H9 (cell line): ENCODE measurements at regions not wholly inside any gene's neighbourhood (a gene's known extent, or its start where the extent isn't known, plus 50 kb on each side); places are given as distances from the start of the nearest gene placed in this dataset.

ENCODE experiments used
- DNase-seq: peaks from one replicate; pipeline ENCODE4 v3.0.0-alpha.2; 2017
- H2AFZ ChIP-seq: one replicate; pipeline ENCODE4 v1.6.1; 2013; ENCODE audit warnings: mild to moderate bottlenecking, low read length, control low read depth, moderate library complexity
- H2AK5ac ChIP-seq: 2 replicates; pipeline ENCODE4 v1.6.1; 2013; ENCODE audit warnings: low read length, control low read depth, mixed read lengths; ENCODE audit not compliant: insufficient read length
- H2BK120ac ChIP-seq: one replicate; pipeline ENCODE4 v1.6.1; 2013; ENCODE audit warnings: low read depth, mild to moderate bottlenecking, low read length, control low read depth, inconsistent platforms; ENCODE audit not compliant: poor library complexity, severe bottlenecking
- H2BK12ac ChIP-seq: 2 replicates; pipeline ENCODE4 v1.6.1; 2013; ENCODE audit warnings: low read length, control low read depth, mixed read lengths, low read depth; ENCODE audit not compliant: insufficient read length
- H2BK15ac ChIP-seq: 2 replicates; pipeline ENCODE4 v1.6.1; 2013; ENCODE audit warnings: low read depth, low read length, control low read depth
- H2BK20ac ChIP-seq: one replicate; pipeline ENCODE4 v1.6.1; 2013; ENCODE audit warnings: low read depth, mild to moderate bottlenecking, low read length, control low read depth, inconsistent platforms; ENCODE audit not compliant: poor library complexity, severe bottlenecking
- H2BK5ac ChIP-seq: 2 replicates; pipeline ENCODE4 v1.6.1; 2013; ENCODE audit warnings: low read length, control low read depth, mixed read lengths; ENCODE audit not compliant: insufficient read length
- H3K14ac ChIP-seq: 2 replicates; pipeline ENCODE4 v1.6.1; 2013; ENCODE audit warnings: low read length, control low read depth; ENCODE audit not compliant: insufficient read depth
- H3K18ac ChIP-seq: 2 replicates; pipeline ENCODE4 v1.6.1; 2013; ENCODE audit warnings: low read depth, mild to moderate bottlenecking, mixed read lengths, low read length, control low read depth; ENCODE audit not compliant: insufficient read length
- H3K23ac ChIP-seq: 2 replicates; pipeline ENCODE4 v1.6.1; 2013; ENCODE audit warnings: low read length, control low read depth, mixed read lengths, low read depth; ENCODE audit not compliant: insufficient read length
- H3K23me2 ChIP-seq: 2 replicates; pipeline ENCODE4 v1.6.1; 2013; ENCODE audit warnings: low read depth, mild to moderate bottlenecking, mixed read lengths, low read length, control low read depth; ENCODE audit not compliant: insufficient read length, poor library complexity, severe bottlenecking
- H3K27ac ChIP-seq: 2 replicates; pipeline ENCODE4 v1.5.1; 2013; ENCODE audit warnings: low read length, control low read depth, mixed read lengths, low read depth; ENCODE audit not compliant: insufficient read length
- H3K27me3 ChIP-seq: 2 replicates; pipeline ENCODE4 v1.6.1; 2013; ENCODE audit warnings: low read length, control low read depth, inconsistent platforms; ENCODE audit not compliant: insufficient read depth
- H3K4ac ChIP-seq: 2 replicates; pipeline ENCODE4 v1.6.1; 2013; ENCODE audit warnings: low read depth, mild to moderate bottlenecking, control low read depth, inconsistent platforms, low read length, moderate library complexity
- H3K4me1 ChIP-seq: 2 replicates; pipeline ENCODE4 v1.6.1; 2013; ENCODE audit warnings: low read length, control low read depth, inconsistent platforms; ENCODE audit not compliant: insufficient read depth
- H3K4me2 ChIP-seq: 2 replicates; pipeline ENCODE4 v1.6.1; 2013; ENCODE audit warnings: low read length, control low read depth, mixed read lengths; ENCODE audit not compliant: insufficient read length, insufficient read depth
- H3K56ac ChIP-seq: 2 replicates; pipeline ENCODE4 v1.6.1; 2013; ENCODE audit warnings: low read depth, mild to moderate bottlenecking, mixed read lengths, low read length, control low read depth; ENCODE audit not compliant: insufficient read length
- H3K79me1 ChIP-seq: 2 replicates; pipeline ENCODE4 v1.6.1; 2013; ENCODE audit warnings: low read depth, mild to moderate bottlenecking, moderate library complexity, low read length, control low read depth, inconsistent platforms; ENCODE audit not compliant: insufficient read depth, poor library complexity, severe bottlenecking
- H3K79me2 ChIP-seq: 2 replicates; pipeline ENCODE4 v1.6.1; 2013; ENCODE audit warnings: low read length, control low read depth, inconsistent platforms; ENCODE audit not compliant: insufficient read depth
- H3K9ac ChIP-seq: 2 replicates; pipeline ENCODE4 v1.6.1; 2013; ENCODE audit warnings: low read length, control low read depth, mixed read lengths; ENCODE audit not compliant: insufficient read length; ENCODE audit errors: extremely low read depth
- H3K9me3 ChIP-seq: one replicate; pipeline ENCODE4 v1.6.1; 2013; ENCODE audit warnings: low read depth, low read length, inconsistent platforms; ENCODE audit not compliant: control insufficient read depth
- H3T11ph ChIP-seq: one replicate; pipeline ENCODE4 v1.6.1; 2013; ENCODE audit warnings: mild to moderate bottlenecking, low read length, control low read depth, inconsistent platforms
- H4K20me1 ChIP-seq: one replicate; pipeline ENCODE4 v1.6.1; 2013; ENCODE audit not compliant: control insufficient read depth, insufficient read length, insufficient read depth
- H4K5ac ChIP-seq: 2 replicates; pipeline ENCODE4 v1.6.1; 2013; ENCODE audit warnings: low read depth, mild to moderate bottlenecking, mixed read lengths, low read length, control low read depth; ENCODE audit not compliant: insufficient read length
- H4K8ac ChIP-seq: replicated peaks from 2 replicates; pipeline ENCODE4 v1.6.1; 2013; ENCODE audit warnings: low read length, control low read depth, mixed read lengths, low read depth; ENCODE audit not compliant: insufficient read length
- H4K91ac ChIP-seq: 2 replicates; pipeline ENCODE4 v1.6.1; 2013; ENCODE audit warnings: low read depth, mild to moderate bottlenecking, moderate library complexity, mixed read lengths, low read length, control low read depth; ENCODE audit not compliant: insufficient read length
- H3K27ac Mint-ChIP-seq, 3 experiments: 2 replicates in 2 of 3; 3 replicates in 1 of 3; pipeline ENCODE4 v1.8.0; 2020 to 2021; ENCODE audit warnings: mixed read lengths in 3 of 3, mild to moderate bottlenecking in 1 of 3, moderate library complexity in 1 of 3
- H3K27me3 Mint-ChIP-seq: 2 replicates; pipeline ENCODE4 v1.8.0; 2021; ENCODE audit warnings: low read depth, mild to moderate bottlenecking, moderate library complexity, mixed read lengths
- H3K36me3 Mint-ChIP-seq, 3 experiments: 2 replicates in 2 of 3; 3 replicates in 1 of 3; pipeline ENCODE4 v1.8.0; 2020 to 2021; ENCODE audit warnings: low read depth in 3 of 3, mixed read lengths in 3 of 3; ENCODE audit not compliant: insufficient read depth in 1 of 3
- H3K4me1 Mint-ChIP-seq, 2 experiments: 2 replicates each; pipeline ENCODE4 v1.8.0; 2020; ENCODE audit warnings: mixed read lengths in 2 of 2
- H3K4me3 Mint-ChIP-seq, 2 experiments: 2 replicates in 1 of 2; 3 replicates in 1 of 2; pipeline ENCODE4 v1.8.0; 2020 to 2021; ENCODE audit warnings: mild to moderate bottlenecking in 2 of 2, mixed read lengths in 2 of 2, moderate library complexity in 1 of 2
- H3K9me3 Mint-ChIP-seq, 2 experiments: 2 replicates in 1 of 2; 3 replicates in 1 of 2; pipeline ENCODE4 v1.8.0; 2020; ENCODE audit warnings: mild to moderate bottlenecking in 2 of 2, mixed read lengths in 2 of 2, moderate library complexity in 1 of 2
- CTCF ChIP-seq: fragments of 200-600 bp; sonication (generic); conservative IDR thresholded peaks from 3 replicates; pipeline ENCODE4 v1.8.0; 2021; ENCODE audit warnings: antibody characterized with exemption, mild to moderate bottlenecking
- WGBS: extraction: QIAGEN DNeasy Blood & Tissue Kit; methylation state at CpG from one replicate; pipeline ENCODE4 v1.1.7; 2013; ENCODE audit warnings: missing lambda C conversion rate, low lambda C conversion rate, mixed read lengths; ENCODE audit not compliant: insufficient read length; ENCODE audit errors: extremely low coverage; 5-methylcytosine and 5-hydroxymethylcytosine counted together

- H3K23ac ChIP-seq, result no peak overlapping the region
- no peaks in the 10 kb centered on the region for H3K23me2 ChIP-seq
- H3K4ac ChIP-seq, result no peak overlapping the region
- H3K79me1 ChIP-seq, result no peaks in the 10 kb centered on the region
- no peak overlapping the region for H2AK5ac ChIP-seq
- Mint-ChIP-seq H3K4me3 (no peak overlapping the region), H3K36me3 (no peaks in the 10 kb centered on the region; a peak in 1 of 7 replicates), H3K27ac (no peak overlapping the region; a peak in 1 of 7 replicates), H3K9me3 (no peaks in the 10 kb centered on the region; a peak in 1 of 5 replicates), H3K4me1 (peaks cover 12 to 14% of the 10 kb centered on the region in 2 experiments), H3K27me3 (no peaks in the 10 kb centered on the region)
- no peak overlapping the region for H2AFZ ChIP-seq
- no peak overlapping the region for H3T11ph ChIP-seq
- no peaks in the 10 kb centered on the region for H4K20me1 ChIP-seq
- no peak overlapping the region for H3K27ac ChIP-seq
- no peak for DNase-seq
- no peak overlapping the region for H4K8ac ChIP-seq
- H3K4me1 ChIP-seq, result no peaks in the 10 kb centered on the region
- no CpG with 5 or more reads among the region's 3 CpGs for WGBS
- H2BK20ac ChIP-seq, result no peak overlapping the region
- H3K18ac ChIP-seq, result no peak overlapping the region
- no peak overlapping the region for H3K14ac ChIP-seq
- no peak overlapping the region for H3K56ac ChIP-seq
- no peaks in the 10 kb centered on the region for H3K79me2 ChIP-seq
- H3K9me3 ChIP-seq, result no peaks in the 10 kb centered on the region
- no peak overlapping the region for H4K91ac ChIP-seq
- H2BK15ac ChIP-seq, result no peak overlapping the region
- no peak overlapping the region for H3K4me2 ChIP-seq
- H3K27me3 ChIP-seq, result no peaks in the 10 kb centered on the region
- no peak overlapping the region for H4K5ac ChIP-seq
- H2BK120ac ChIP-seq, result no peak overlapping the region
- H2BK12ac ChIP-seq, result no peak overlapping the region
- H3K9ac ChIP-seq, result no peak overlapping the region
- no peak overlapping the region for H2BK5ac ChIP-seq
- TF ChIP-seq CTCF, result no peak
These were observed 470.6 kb upstream of the ARID1B start for GRCh38 chr6:156306531-156306930.
